DOHH2 (cell line): ENCODE measurements at regions not wholly inside any gene's neighbourhood (a gene's known extent, or its start where the extent isn't known, plus 50 kb on each side); places are given as distances from the start of the nearest gene placed in this dataset.

ENCODE experiments used
- CTCF ChIP-seq: fragments of 200-600 bp; sonication (generic); IDR thresholded peaks from one replicate; pipeline ENCODE4 v1.5.1; 2014; ENCODE audit warnings: antibody characterized with exemption, mild to moderate bottlenecking, low read depth, low read length; ENCODE audit not compliant: poor library complexity, severe bottlenecking
- EZH2phosphoT487 ChIP-seq: fragments of 200-600 bp; sonication (generic); IDR thresholded peaks from 2 replicates; pipeline ENCODE4 v1.6.1; 2017; ENCODE audit warnings: borderline replicate concordance, mild to moderate bottlenecking, antibody characterized with exemption, low read length, moderate library complexity, mixed read lengths

GRCh38 chr5:135660826-135661575 lies 82.2 kb upstream of the CXCL14 start:
- no peak for TF ChIP-seq CTCF
- no peak for TF ChIP-seq EZH2phosphoT487
